Transverse colon (tissue), 3 donors: ENCODE measurements at regions not wholly inside any gene's neighbourhood (a gene's known extent, or its start where the extent isn't known, plus 50 kb on each side); places are given as distances from the start of the nearest gene placed in this dataset.
"Not testable (repeated sequence)": the region's sequence is repeated elsewhere in the genome, so short reads cannot be mapped to it uniquely, and the experiment has no call there.

Experiments
- CTCF ChIP-seq, 5 experiments: fragments of 200-600 bp in 3 of 5; fragments of 450-650 bp in 2 of 5; sonication (generic) in 3 of 5; IDR thresholded peaks; 1 replicate in 2 of 5; 2 replicates in 3 of 5; pipeline ENCODE4 v1.5.1; 2016 to 2017; ENCODE audit warnings: antibody characterized with exemption in 5 of 5, inconsistent platforms in 3 of 5, mild to moderate bottlenecking in 2 of 5, moderate library complexity in 1 of 5
- EP300 ChIP-seq: sonication (generic); formaldehyde crosslinking; IDR thresholded peaks from one replicate; pipeline ENCODE4 v1.6.1; 2017; ENCODE audit warnings: antibody characterized with exemption, low read depth
- POLR2A ChIP-seq: fragments of 450-650 bp; IDR thresholded peaks from one replicate; pipeline ENCODE4 v1.6.1; 2016; ENCODE audit warnings: antibody characterized with exemption, mild to moderate bottlenecking, moderate library complexity

DNA sequence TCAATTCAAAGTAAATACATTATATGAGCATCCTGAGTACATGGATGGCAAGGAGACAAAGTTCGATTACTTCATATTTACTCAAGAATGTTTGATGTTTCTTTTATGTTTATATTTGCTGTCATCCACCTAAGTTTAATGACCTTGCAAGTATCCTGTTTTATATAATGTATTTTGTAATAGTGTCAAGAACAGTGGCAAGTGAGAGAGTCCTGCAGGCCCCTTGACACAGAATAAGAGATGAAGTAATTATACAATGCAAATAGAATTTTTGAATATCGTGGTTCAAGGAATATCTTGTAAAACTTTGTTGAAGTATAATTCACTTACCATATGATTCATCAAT lies 68.8 kb upstream of the UGT2A3 start:
- not testable (repeated sequence) for TF ChIP-seq CTCF (IDR thresholded peaks at IDR 0.05); POLR2A; EP300
